Ammon's horn (tissue), 1 donor: ENCODE measurements at regions not wholly inside any gene's neighbourhood (a gene's known extent, or its start where the extent isn't known, plus 50 kb on each side); places are given as distances from the start of the nearest gene placed in this dataset.
"Not testable (repeated sequence)": the region's sequence is repeated elsewhere in the genome, so short reads cannot be mapped to it uniquely, and the experiment has no call there.

ENCODE experiments used
- DNase-seq: peaks from one replicate; pipeline ENCODE4 v3.0.0-alpha.2; 2016; ENCODE audit warnings: low spot score

- DNase-seq = no peak
These were observed 140.4 kb upstream of the MTPN start for GRCh38 chr7:136117539-136117938.

- DNase-seq = no peak
These were observed 139.0 kb upstream of the MTPN start for GRCh38 chr7:136116186-136116585.

GRCh38 chr7:136114966-136115762 lies 138.0 kb upstream of the MTPN start:
- peak; percentile 32 for DNase-seq

GRCh38 chr7:136114467-136114866 lies 137.3 kb upstream of the MTPN start:
- not testable (repeated sequence) for DNase-seq

GRCh38 chr7:136109037-136109436 lies 131.9 kb upstream of the MTPN start:
- not testable (repeated sequence) for DNase-seq

GRCh38 chr7:136105191-136105590 lies 128.0 kb upstream of the MTPN start:
- no peak for DNase-seq

GRCh38 chr7:136104269-136104603 lies 127.1 kb upstream of the MTPN start:
- DNase-seq = no peak

- DNase-seq = no peak
These were observed 126.5 kb upstream of the MTPN start for GRCh38 chr7:136103545-136104268.

- no peak for DNase-seq
These were observed 125.7 kb upstream of the MTPN start for GRCh38 chr7:136102881-136103280.

- not testable (repeated sequence) for DNase-seq
These were observed 115.6 kb upstream of the MTPN start for GRCh38 chr7:136092714-136093113.

- DNase-seq = no peak
These were observed 110.7 kb upstream of the MTPN start for GRCh38 chr7:136087881-136088280.

GRCh38 chr7:136086712-136087111 lies 109.6 kb upstream of the MTPN start:
- DNase-seq = peak; percentile 91

- DNase-seq = no peak
These were observed 102.8 kb upstream of the MTPN start for GRCh38 chr7:136079934-136080333.

- no peak for DNase-seq
These were observed 102.3 kb upstream of the MTPN start for GRCh38 chr7:136079478-136079892.

GRCh38 chr7:136079066-136079465 lies 101.9 kb upstream of the MTPN start:
- DNase-seq = no peak

- no peak for DNase-seq
These were observed 101.5 kb upstream of the MTPN start for GRCh38 chr7:136078630-136079029.

- no peak for DNase-seq
These were observed 99.8 kb upstream of the MTPN start for GRCh38 chr7:136076954-136077353.

GRCh38 chr7:136074843-136075242 lies 97.7 kb upstream of the MTPN start:
- DNase-seq = no peak

- DNase-seq = no peak
These were observed 95.3 kb upstream of the MTPN start for GRCh38 chr7:136072447-136072846.

GRCh38 chr7:136070736-136071505 lies 93.8 kb upstream of the MTPN start:
- DNase-seq = no peak

- no peak for DNase-seq
These were observed 92.8 kb upstream of the MTPN start for GRCh38 chr7:136069840-136070529.

- DNase-seq = no peak
These were observed 90.1 kb upstream of the MTPN start for GRCh38 chr7:136067277-136067676.
